Endodermal cell (in vitro differentiated cells): ENCODE measurements at regions not wholly inside any gene's neighbourhood (a gene's known extent, or its start where the extent isn't known, plus 50 kb on each side); places are given as distances from the start of the nearest gene placed in this dataset.

Source experiments
- DNase-seq: peaks from one replicate; pipeline ENCODE4 v3.0.0-alpha.2; 2017
- H3K27ac ChIP-seq: 2 replicates; pipeline ENCODE4 v1.5.1; 2013; ENCODE audit warnings: mild to moderate bottlenecking, low read depth, low read length, moderate library complexity
- H3K27me3 ChIP-seq: 2 replicates; pipeline ENCODE4 v1.6.1; 2013; ENCODE audit warnings: mild to moderate bottlenecking, low read length, moderate library complexity; ENCODE audit not compliant: insufficient read depth, control insufficient read depth, poor library complexity, severe bottlenecking
- H3K36me3 ChIP-seq: 2 replicates; pipeline ENCODE4 v1.7.0; 2013; ENCODE audit warnings: mild to moderate bottlenecking, low read length, moderate library complexity; ENCODE audit not compliant: control insufficient read depth, insufficient read depth
- H3K4me1 ChIP-seq: one replicate; pipeline ENCODE4 v1.7.0; 2013; ENCODE audit warnings: low read length; ENCODE audit not compliant: control insufficient read depth, insufficient read depth
- H3K4me3 ChIP-seq: 2 replicates; pipeline ENCODE4 v1.5.1; 2013; ENCODE audit warnings: mild to moderate bottlenecking, low read length, moderate library complexity
- H3K9ac ChIP-seq: 2 replicates; pipeline ENCODE4 v1.6.1; 2013; ENCODE audit warnings: mild to moderate bottlenecking, low read length, moderate library complexity; ENCODE audit not compliant: poor library complexity, severe bottlenecking; ENCODE audit errors: extremely low read depth
- H3K9me3 ChIP-seq: 2 replicates; pipeline ENCODE4 v1.6.1; 2013; ENCODE audit warnings: mild to moderate bottlenecking, low read length, moderate library complexity; ENCODE audit not compliant: control insufficient read depth
- H3K27ac Mint-ChIP-seq: 2 replicates; pipeline ENCODE4 v1.8.0; 2020; ENCODE audit warnings: mixed read lengths
- H3K27me3 Mint-ChIP-seq: 2 replicates; pipeline ENCODE4 v1.8.0; 2021; ENCODE audit warnings: mild to moderate bottlenecking, mixed read lengths; ENCODE audit not compliant: insufficient read depth
- H3K36me3 Mint-ChIP-seq: 2 replicates; pipeline ENCODE4 v1.8.0; 2020; ENCODE audit warnings: low read depth, mixed read lengths
- H3K4me1 Mint-ChIP-seq: 2 replicates; pipeline ENCODE4 v1.8.0; 2020; ENCODE audit warnings: mixed read lengths
- H3K4me3 Mint-ChIP-seq: 2 replicates; pipeline ENCODE4 v1.8.0; 2020; ENCODE audit warnings: mild to moderate bottlenecking, moderate library complexity, mixed read lengths
- H3K9me3 Mint-ChIP-seq: 2 replicates; pipeline ENCODE4 v1.8.0; 2020; ENCODE audit warnings: mild to moderate bottlenecking, mixed read lengths
- WGBS, 2 experiments: methylation state at CpG; one replicate each; pipeline versions ENCODE4 v1.1.5 to v1.1.7; 2013; ENCODE audit warnings: missing lambda C conversion rate in 2 of 2, mixed read lengths in 1 of 2; ENCODE audit not compliant: insufficient coverage in 1 of 2, insufficient read length in 1 of 2; 5-methylcytosine and 5-hydroxymethylcytosine counted together
- TF ChIP-seq, protein P1 (sequence below): fragments of 200-600 bp; sonication (generic); conservative IDR thresholded peaks from 2 replicates; pipeline ENCODE4 v1.5.0; 2021; ENCODE audit warnings: antibody characterized with exemption, mild to moderate bottlenecking

DNA sequence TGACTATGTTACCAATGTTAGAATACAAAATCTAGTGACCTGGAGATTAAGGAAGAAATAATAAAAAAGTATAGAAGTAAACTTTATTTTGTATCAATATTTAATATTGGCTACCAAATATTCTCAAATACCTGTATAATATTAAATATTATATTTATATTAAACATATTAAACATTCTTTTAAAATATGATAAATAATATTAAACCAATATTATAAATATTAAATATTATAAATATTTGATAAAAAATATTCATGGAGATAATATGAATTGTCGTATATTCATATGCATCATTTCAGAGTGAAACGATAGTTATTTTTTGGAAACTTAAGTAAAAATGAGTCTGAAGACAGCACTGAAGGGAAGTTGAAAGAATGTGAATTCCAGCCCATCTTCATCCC lies 571.2 kb upstream of the KLF12 start:
- H3K4me1 Mint-ChIP-seq = no peaks in the 10 kb centered on the region
- Histone ChIP-seq H3K4me1 (no peaks in the 10 kb centered on the region), H3K4me3 (no peak overlapping the region), H3K27me3 (no peaks in the 10 kb centered on the region), H3K9ac (no peak overlapping the region), H3K27ac (no peak overlapping the region), H3K36me3 (no peaks in the 10 kb centered on the region), H3K9me3 (no peaks in the 10 kb centered on the region)
- no peak overlapping the region for H3K27ac Mint-ChIP-seq
- WGBS, 2 experiments = 97 to 100% methylated on average over 2 of the region's 2 CpGs
- H3K4me3 Mint-ChIP-seq = no peak overlapping the region
- no peaks in the 10 kb centered on the region for H3K9me3 Mint-ChIP-seq
- no peaks in the 10 kb centered on the region for H3K27me3 Mint-ChIP-seq
- TF ChIP-seq, protein P1, sequence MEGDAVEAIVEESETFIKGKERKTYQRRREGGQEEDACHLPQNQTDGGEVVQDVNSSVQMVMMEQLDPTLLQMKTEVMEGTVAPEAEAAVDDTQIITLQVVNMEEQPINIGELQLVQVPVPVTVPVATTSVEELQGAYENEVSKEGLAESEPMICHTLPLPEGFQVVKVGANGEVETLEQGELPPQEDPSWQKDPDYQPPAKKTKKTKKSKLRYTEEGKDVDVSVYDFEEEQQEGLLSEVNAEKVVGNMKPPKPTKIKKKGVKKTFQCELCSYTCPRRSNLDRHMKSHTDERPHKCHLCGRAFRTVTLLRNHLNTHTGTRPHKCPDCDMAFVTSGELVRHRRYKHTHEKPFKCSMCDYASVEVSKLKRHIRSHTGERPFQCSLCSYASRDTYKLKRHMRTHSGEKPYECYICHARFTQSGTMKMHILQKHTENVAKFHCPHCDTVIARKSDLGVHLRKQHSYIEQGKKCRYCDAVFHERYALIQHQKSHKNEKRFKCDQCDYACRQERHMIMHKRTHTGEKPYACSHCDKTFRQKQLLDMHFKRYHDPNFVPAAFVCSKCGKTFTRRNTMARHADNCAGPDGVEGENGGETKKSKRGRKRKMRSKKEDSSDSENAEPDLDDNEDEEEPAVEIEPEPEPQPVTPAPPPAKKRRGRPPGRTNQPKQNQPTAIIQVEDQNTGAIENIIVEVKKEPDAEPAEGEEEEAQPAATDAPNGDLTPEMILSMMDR = no peak
- no peak for DNase-seq
- H3K36me3 Mint-ChIP-seq = no peaks in the 10 kb centered on the region

DNA sequence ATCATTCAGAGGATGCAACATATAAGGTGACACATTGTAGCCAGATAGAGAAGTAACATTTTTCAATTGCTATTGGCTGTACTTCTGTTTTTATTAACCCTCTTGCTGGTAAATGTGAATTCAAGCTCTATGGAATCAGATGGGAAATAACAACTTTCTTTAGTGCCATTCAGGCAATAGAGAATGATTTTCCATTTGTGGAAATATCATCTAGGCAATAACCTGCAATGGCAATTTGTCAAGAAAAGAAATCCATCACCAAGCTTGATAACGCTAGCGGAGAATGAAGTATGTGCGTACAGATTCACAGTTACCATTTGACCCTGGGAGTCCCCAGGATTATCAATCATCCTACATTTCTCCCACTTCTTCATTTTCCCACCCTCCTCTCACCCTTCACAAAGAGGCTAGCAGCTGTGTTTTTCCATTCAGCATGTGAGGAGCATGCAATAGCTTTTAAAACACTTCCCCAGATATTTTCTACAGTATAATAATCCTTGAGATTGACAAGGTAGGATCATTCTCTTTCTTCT lies 569.7 kb upstream of the KLF12 start:
- Histone ChIP-seq H3K9me3 (no peaks in the 10 kb centered on the region), H3K27ac (peak overlapping the region; percentile 14), H3K36me3 (no peaks in the 10 kb centered on the region), H3K4me3 (no peak overlapping the region), H3K27me3 (no peaks in the 10 kb centered on the region), H3K4me1 (no peaks in the 10 kb centered on the region), H3K9ac (no peak overlapping the region)
- H3K9me3 Mint-ChIP-seq = peaks cover under 1% of the 10 kb centered on the region
- no peaks in the 10 kb centered on the region for H3K27me3 Mint-ChIP-seq
- no peak overlapping the region for H3K4me3 Mint-ChIP-seq
- H3K36me3 Mint-ChIP-seq = no peaks in the 10 kb centered on the region
- no peaks in the 10 kb centered on the region for H3K4me1 Mint-ChIP-seq
- DNase-seq = no peak
- no peak overlapping the region for H3K27ac Mint-ChIP-seq
- 81 to 92% methylated on average over 3 of the region's 3 CpGs for WGBS, 2 experiments
- TF ChIP-seq, protein P1 = no peak

DNA sequence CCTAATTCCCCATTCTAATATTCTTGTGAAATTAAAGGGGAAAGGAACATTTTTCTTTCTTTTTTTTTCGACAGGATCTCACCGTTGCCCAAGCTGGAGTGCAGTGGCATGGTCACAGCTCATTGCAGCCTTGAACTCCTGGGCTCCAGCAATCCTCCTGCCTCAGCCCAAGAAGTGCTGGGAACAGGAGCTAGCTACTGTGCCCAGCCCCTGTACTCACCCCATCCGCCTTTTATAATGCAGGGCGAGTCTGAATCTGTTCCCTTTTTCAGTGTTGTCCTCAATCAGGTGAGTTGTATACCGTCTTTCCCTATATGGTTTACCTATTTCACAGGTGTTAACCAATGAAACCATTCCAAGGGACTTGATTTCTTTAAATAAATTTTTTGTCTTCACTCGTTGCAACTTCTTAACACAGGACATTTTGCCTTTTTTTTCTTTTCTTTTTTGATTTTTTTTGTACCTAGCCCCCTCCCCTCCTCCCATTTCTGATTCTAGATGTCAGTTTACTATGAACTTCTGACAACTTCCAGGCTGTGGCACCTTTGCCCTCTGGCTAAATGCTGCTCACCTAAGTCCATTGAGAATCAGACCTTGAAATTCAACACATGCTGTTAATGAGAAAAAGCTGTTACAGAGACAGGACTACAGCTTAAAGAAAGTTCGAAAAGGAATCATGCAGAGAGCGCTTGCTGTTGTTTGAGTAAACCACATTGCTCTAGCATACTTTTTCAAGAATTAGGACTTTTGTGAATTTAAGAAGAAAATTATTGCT lies 562.1 kb upstream of the KLF12 start:
- H3K4me1 ChIP-seq = peaks cover 12% of the 10 kb centered on the region
- TF ChIP-seq, protein P1 = no peak
- H3K27ac Mint-ChIP-seq = no peak overlapping the region
- H3K9me3 Mint-ChIP-seq = peaks cover 4% of the 10 kb centered on the region
- H3K4me3 Mint-ChIP-seq = no peak overlapping the region
- H3K4me1 Mint-ChIP-seq = peaks cover 38% of the 10 kb centered on the region
- H3K27ac ChIP-seq = no peak overlapping the region
- no peak overlapping the region for H3K4me3 ChIP-seq
- no peak for DNase-seq
- no peaks in the 10 kb centered on the region for H3K36me3 ChIP-seq
- WGBS, 2 experiments = 64 to 68% methylated on average over 6 to 7 of the region's 8 CpGs
- no peaks in the 10 kb centered on the region for H3K9me3 ChIP-seq
- H3K27me3 ChIP-seq = no peaks in the 10 kb centered on the region
- no peaks in the 10 kb centered on the region for H3K36me3 Mint-ChIP-seq
- no peak overlapping the region for H3K9ac ChIP-seq
- no peaks in the 10 kb centered on the region for H3K27me3 Mint-ChIP-seq
